Smooth muscle cell of the brain vasculature (primary cell): ENCODE measurements at regions not wholly inside any gene's neighbourhood (a gene's known extent, or its start where the extent isn't known, plus 50 kb on each side); places are given as distances from the start of the nearest gene placed in this dataset.

Experiments used
- DNase-seq: peaks from one replicate; pipeline ENCODE4 v3.0.0-alpha.2; 2012; ENCODE audit warnings: low read depth, low spot score

GRCh38 chr5:54854883-54855581 is 130.4 kb downstream of the ESM1 start:
- no peak for DNase-seq

GRCh38 chr5:54852007-54852406 is 133.4 kb downstream of the ESM1 start:
- no peak for DNase-seq

GRCh38 chr5:54851449-54851848 is 133.9 kb downstream of the ESM1 start:
- no peak for DNase-seq

GRCh38 chr5:54848581-54848980 is 136.8 kb downstream of the ESM1 start:
- no peak for DNase-seq

- DNase-seq: no peak
Measured at GRCh38 chr5:54845567-54845941, 139.8 kb downstream of the ESM1 start.

GRCh38 chr5:54844905-54845566 is 140.4 kb downstream of the ESM1 start:
- peak; percentile 31 for DNase-seq

GRCh38 chr5:54844266-54844665 is 141.1 kb downstream of the ESM1 start:
- DNase-seq: no peak

GRCh38 chr5:54841481-54841880 is 143.9 kb downstream of the ESM1 start:
- DNase-seq: no peak

GRCh38 chr5:54838843-54839242 is 146.6 kb downstream of the ESM1 start:
- DNase-seq: no peak

- DNase-seq: no peak
Measured at GRCh38 chr5:54837981-54838380, 147.4 kb downstream of the ESM1 start.

GRCh38 chr5:54837093-54837492 is 148.3 kb downstream of the ESM1 start:
- DNase-seq: no peak

GRCh38 chr5:54835647-54836046 is 149.7 kb downstream of the ESM1 start:
- no peak for DNase-seq

- no peak for DNase-seq
Measured at GRCh38 chr5:54834121-54834842, 151.1 kb downstream of the ESM1 start.

- no peak for DNase-seq
Measured at GRCh38 chr5:54833590-54833989, 151.8 kb downstream of the ESM1 start.

- DNase-seq: no peak
Measured at GRCh38 chr5:54832858-54833257, 152.5 kb downstream of the ESM1 start.

GRCh38 chr5:54832045-54832444 is 153.3 kb downstream of the ESM1 start:
- no peak for DNase-seq

GRCh38 chr5:54831233-54831632 is 154.2 kb downstream of the ESM1 start:
- DNase-seq: no peak

- DNase-seq: no peak
Measured at GRCh38 chr5:54829676-54830535, 155.5 kb downstream of the ESM1 start.

- no peak for DNase-seq
Measured at GRCh38 chr5:54829102-54829501, 156.3 kb downstream of the ESM1 start.

- DNase-seq: no peak
Measured at GRCh38 chr5:54828151-54828550, 157.2 kb downstream of the ESM1 start.

- no peak for DNase-seq
Measured at GRCh38 chr5:54825005-54825404, 160.4 kb downstream of the ESM1 start.

GRCh38 chr5:54823006-54823405 is 162.4 kb downstream of the ESM1 start:
- no peak for DNase-seq
